OCI-LY1 (cell line): ENCODE measurements at regions not wholly inside any gene's neighbourhood (a gene's known extent, or its start where the extent isn't known, plus 50 kb on each side); places are given as distances from the start of the nearest gene placed in this dataset.
A peak's percentile ranks its signal among the peaks of the same experiment; 100 is the strongest.

Experiments used
- H2AFZ ChIP-seq: fragments of 200-600 bp; sonication (generic), shearing (Covaris generic); 2 replicates; pipeline ENCODE4 v1.6.0; 2014; ENCODE audit warnings: antibody characterized with exemption, mild to moderate bottlenecking, low read length
- H3F3A ChIP-seq: fragments of 200-600 bp; sonication (generic), shearing (Covaris generic); 2 replicates; pipeline ENCODE4 v1.6.0; 2014; ENCODE audit warnings: mild to moderate bottlenecking, antibody characterized with exemption, low read length, moderate library complexity; ENCODE audit not compliant: insufficient read depth
- H3K27ac ChIP-seq: fragments of 200-600 bp; sonication (generic); 2 replicates; pipeline ENCODE4 v1.5.1; 2014; ENCODE audit warnings: low read length, mixed run types, mild to moderate bottlenecking, low read depth; ENCODE audit not compliant: poor library complexity, severe bottlenecking
- H3K27me3 ChIP-seq: fragments of 200-600 bp; sonication (generic); 2 replicates; pipeline ENCODE4 v1.6.0; 2014; ENCODE audit warnings: antibody characterized with exemption, mild to moderate bottlenecking, low read length, moderate library complexity; ENCODE audit not compliant: insufficient read depth
- H3K36me3 ChIP-seq: fragments of 200-600 bp; sonication (generic); 2 replicates; pipeline ENCODE4 v1.6.1; 2014; ENCODE audit warnings: mild to moderate bottlenecking, antibody characterized with exemption, low read length, moderate library complexity, mixed read lengths; ENCODE audit not compliant: insufficient read depth
- H3K4me1 ChIP-seq: fragments of 200-600 bp; sonication (generic); 2 replicates; pipeline ENCODE4 v1.5.1; 2014; ENCODE audit warnings: mild to moderate bottlenecking, low read length, moderate library complexity; ENCODE audit not compliant: insufficient read depth, severe bottlenecking
- H3K4me2 ChIP-seq: fragments of 200-600 bp; sonication (generic), shearing (Covaris generic); 2 replicates; pipeline ENCODE4 v1.6.1; 2014; ENCODE audit warnings: low read length
- H3K4me3 ChIP-seq: fragments of 200-600 bp; sonication (generic); 2 replicates; pipeline ENCODE4 v1.5.1; 2014; ENCODE audit warnings: low read length, low read depth, mild to moderate bottlenecking, mixed read lengths; ENCODE audit not compliant: poor library complexity, severe bottlenecking
- H3K79me2 ChIP-seq: fragments of 200-600 bp; shearing (Covaris generic); 2 replicates; pipeline ENCODE4 v1.6.1; 2016; ENCODE audit warnings: mixed run types, low read length, mixed read lengths; ENCODE audit not compliant: insufficient read depth
- H3K9ac ChIP-seq: fragments of 200-600 bp; sonication (generic), shearing (Covaris generic); 2 replicates; pipeline ENCODE4 v1.6.1; 2014; ENCODE audit warnings: mild to moderate bottlenecking, low read length, mixed read lengths
- H3K9me2 ChIP-seq: fragments of 200-600 bp; sonication (generic), shearing (Covaris generic); 2 replicates; pipeline ENCODE4 v1.6.1; 2014; ENCODE audit warnings: low read depth, mild to moderate bottlenecking, low read length, mixed read lengths
- H3K9me3 ChIP-seq: fragments of 200-600 bp; shearing (Covaris generic); 2 replicates; pipeline ENCODE4 v1.6.1; 2014; ENCODE audit warnings: low read length, mixed read lengths
- H4K20me1 ChIP-seq: fragments of 200-600 bp; sonication (generic), shearing (Covaris generic); 2 replicates; pipeline ENCODE4 v1.6.0; 2016; ENCODE audit warnings: mild to moderate bottlenecking, low read length; ENCODE audit not compliant: insufficient read depth
- EZH2 ChIP-seq: fragments of 200-600 bp; sonication (generic), shearing (Covaris generic); IDR thresholded peaks from 2 replicates; pipeline ENCODE4 v1.8.0; 2017; ENCODE audit warnings: borderline replicate concordance, mixed run types, mild to moderate bottlenecking, antibody characterized with exemption, low read length, moderate library complexity, mixed read lengths
- TF ChIP-seq, protein P1 (sequence below): fragments of 200-600 bp; sonication (generic), shearing (Covaris generic); IDR thresholded peaks from 2 replicates; pipeline ENCODE4 v1.5.1; 2017; ENCODE audit warnings: mild to moderate bottlenecking, antibody characterized with exemption, low read length, moderate library complexity, mixed read lengths

DNA sequence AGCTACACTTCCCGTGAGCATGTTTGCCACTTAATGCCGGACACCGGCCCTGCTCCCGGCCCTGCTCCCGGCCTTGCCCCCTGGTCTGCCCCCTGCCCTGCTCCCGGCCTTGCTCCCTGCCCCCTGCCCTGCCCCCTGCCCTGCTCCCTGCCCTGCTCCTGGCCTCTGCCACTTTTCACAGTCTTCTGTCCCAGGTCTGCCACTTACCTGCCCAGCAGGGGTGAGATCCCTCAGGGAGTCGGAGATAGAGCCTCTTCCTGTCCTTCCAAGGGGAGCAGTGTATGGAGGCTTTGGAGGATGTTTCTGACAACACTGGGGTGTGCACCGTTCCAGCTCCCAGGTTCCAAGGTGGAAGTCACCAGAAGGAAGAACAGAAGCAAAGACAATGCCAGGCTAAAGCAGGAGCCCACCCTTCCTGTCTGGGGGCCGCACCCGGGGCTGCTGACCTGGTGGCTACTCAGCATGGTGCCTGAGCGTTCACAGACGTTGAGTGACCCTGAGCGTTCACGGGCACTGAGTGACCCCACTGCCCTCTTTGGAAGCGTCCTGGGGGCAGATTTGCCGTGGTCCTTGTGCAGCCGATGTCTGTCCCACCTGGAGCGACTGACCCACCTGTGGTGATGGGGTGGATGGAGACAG is 199.8 kb downstream of the DLL1 start:
- Histone ChIP-seq H3K4me2 (no peak overlapping the region), H3K4me3 (no peak overlapping the region), H2AFZ (no peak overlapping the region), H3K36me3 (no peaks in the 10 kb centered on the region), H3K9me2 (no peaks in the 10 kb centered on the region), H3K79me2 (no peaks in the 10 kb centered on the region), H3K9ac (no peak overlapping the region), H3F3A (no peaks in the 10 kb centered on the region), H3K27ac (no peak overlapping the region), H4K20me1 (no peaks in the 10 kb centered on the region), H3K4me1 (peaks cover 24% of the 10 kb centered on the region), H3K9me3 (no peaks in the 10 kb centered on the region), H3K27me3 (peaks cover 7% of the 10 kb centered on the region; the same call in 1 of the 2 replicates)
- no peak for TF ChIP-seq EZH2
- TF ChIP-seq, protein P1, sequence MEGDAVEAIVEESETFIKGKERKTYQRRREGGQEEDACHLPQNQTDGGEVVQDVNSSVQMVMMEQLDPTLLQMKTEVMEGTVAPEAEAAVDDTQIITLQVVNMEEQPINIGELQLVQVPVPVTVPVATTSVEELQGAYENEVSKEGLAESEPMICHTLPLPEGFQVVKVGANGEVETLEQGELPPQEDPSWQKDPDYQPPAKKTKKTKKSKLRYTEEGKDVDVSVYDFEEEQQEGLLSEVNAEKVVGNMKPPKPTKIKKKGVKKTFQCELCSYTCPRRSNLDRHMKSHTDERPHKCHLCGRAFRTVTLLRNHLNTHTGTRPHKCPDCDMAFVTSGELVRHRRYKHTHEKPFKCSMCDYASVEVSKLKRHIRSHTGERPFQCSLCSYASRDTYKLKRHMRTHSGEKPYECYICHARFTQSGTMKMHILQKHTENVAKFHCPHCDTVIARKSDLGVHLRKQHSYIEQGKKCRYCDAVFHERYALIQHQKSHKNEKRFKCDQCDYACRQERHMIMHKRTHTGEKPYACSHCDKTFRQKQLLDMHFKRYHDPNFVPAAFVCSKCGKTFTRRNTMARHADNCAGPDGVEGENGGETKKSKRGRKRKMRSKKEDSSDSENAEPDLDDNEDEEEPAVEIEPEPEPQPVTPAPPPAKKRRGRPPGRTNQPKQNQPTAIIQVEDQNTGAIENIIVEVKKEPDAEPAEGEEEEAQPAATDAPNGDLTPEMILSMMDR: no peak

- no peaks in the 10 kb centered on the region for H3F3A ChIP-seq
- H3K27ac ChIP-seq: no peak overlapping the region
- no peak overlapping the region for H3K9ac ChIP-seq
- H2AFZ ChIP-seq: no peak overlapping the region
- H3K4me2 ChIP-seq: no peak overlapping the region
- no peaks in the 10 kb centered on the region for H3K36me3 ChIP-seq
- no peaks in the 10 kb centered on the region for H3K79me2 ChIP-seq
- peaks cover 24% of the 10 kb centered on the region for H3K4me1 ChIP-seq
- peaks cover 7% of the 10 kb centered on the region; the same call in 1 of the 2 replicates for H3K27me3 ChIP-seq
- H3K9me2 ChIP-seq: no peaks in the 10 kb centered on the region
- no peak for TF ChIP-seq EZH2
- TF ChIP-seq, protein P1: no peak
- H3K9me3 ChIP-seq: no peaks in the 10 kb centered on the region
- no peak overlapping the region for H3K4me3 ChIP-seq
- H4K20me1 ChIP-seq: no peaks in the 10 kb centered on the region
These were observed 200.3 kb downstream of the DLL1 start for GRCh38 chr6:170090561-170090960.

DNA sequence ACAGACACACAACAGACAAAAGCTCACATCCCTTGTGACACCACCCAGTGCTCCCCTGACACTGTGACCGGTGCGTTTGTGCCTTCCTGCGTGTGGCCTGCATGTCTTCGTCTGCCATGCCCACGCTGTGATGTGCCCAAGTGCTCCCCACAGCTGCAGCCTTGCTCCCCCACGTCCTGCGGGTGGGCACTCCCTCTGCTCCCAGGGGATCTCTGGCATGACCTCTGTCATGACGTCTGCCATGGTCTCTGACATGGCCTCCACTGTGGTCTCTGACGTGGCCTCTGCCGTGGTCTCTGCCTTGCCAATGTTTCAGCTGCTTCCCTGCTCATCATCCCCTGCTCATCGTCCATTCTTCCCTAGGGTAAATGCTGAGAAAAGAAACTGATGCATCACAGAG is 200.9 kb downstream of the DLL1 start:
- H3F3A ChIP-seq: no peaks in the 10 kb centered on the region
- no peak overlapping the region; the same call in 1 of the 2 replicates for H3K4me2 ChIP-seq
- no peak overlapping the region for H3K9ac ChIP-seq
- no peaks in the 10 kb centered on the region for H3K36me3 ChIP-seq
- H3K9me2 ChIP-seq: no peaks in the 10 kb centered on the region
- H3K4me3 ChIP-seq: no peak overlapping the region
- no peaks in the 10 kb centered on the region for H4K20me1 ChIP-seq
- H2AFZ ChIP-seq: no peak overlapping the region
- H3K4me1 ChIP-seq: peaks cover 24% of the 10 kb centered on the region
- H3K9me3 ChIP-seq: no peaks in the 10 kb centered on the region
- H3K27ac ChIP-seq: peak overlapping the region; percentile 13
- TF ChIP-seq, protein P1: no peak
- TF ChIP-seq EZH2: no peak
- H3K27me3 ChIP-seq: peaks cover 7% of the 10 kb centered on the region; the same call in 1 of the 2 replicates
- H3K79me2 ChIP-seq: no peaks in the 10 kb centered on the region
